PC-3 (cell line): ENCODE measurements at regions not wholly inside any gene's neighbourhood (a gene's known extent, or its start where the extent isn't known, plus 50 kb on each side); places are given as distances from the start of the nearest gene placed in this dataset.

Source experiments
- EZH2 ChIP-seq: fragments of 300-600 bp; sonication (generic); IDR thresholded peaks from one replicate; pipeline ENCODE4 v1.6.1; 2017; ENCODE audit warnings: antibody characterized with exemption, mild to moderate bottlenecking, low read length; ENCODE audit not compliant: unreplicated experiment
- TF ChIP-seq, protein P1 (sequence below): fragments of 300-600 bp; sonication (generic); conservative IDR thresholded peaks from 2 replicates; pipeline ENCODE4 v1.5.1; 2017; ENCODE audit warnings: antibody characterized with exemption, low read depth, mild to moderate bottlenecking, low read length

DNA sequence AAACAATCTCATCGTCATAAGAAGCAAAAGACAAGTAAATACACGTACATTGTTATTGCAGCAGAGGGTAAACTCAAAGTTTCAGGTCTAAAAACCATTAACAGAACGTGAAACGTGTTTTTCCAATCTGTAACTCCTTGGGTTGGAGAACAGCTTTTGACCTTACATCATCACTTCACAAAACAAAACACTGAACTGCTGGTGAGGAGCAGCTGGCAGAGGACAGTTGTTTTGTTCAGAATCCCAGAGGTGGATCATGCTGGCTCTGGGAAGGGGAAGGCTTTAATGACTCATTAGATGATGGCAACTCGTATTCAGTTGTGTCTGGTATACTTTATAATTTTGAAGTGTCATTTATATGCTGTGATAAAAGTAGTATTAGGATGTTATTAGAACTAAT lies 923.0 kb upstream of the CELF2 start:
- TF ChIP-seq, protein P1, sequence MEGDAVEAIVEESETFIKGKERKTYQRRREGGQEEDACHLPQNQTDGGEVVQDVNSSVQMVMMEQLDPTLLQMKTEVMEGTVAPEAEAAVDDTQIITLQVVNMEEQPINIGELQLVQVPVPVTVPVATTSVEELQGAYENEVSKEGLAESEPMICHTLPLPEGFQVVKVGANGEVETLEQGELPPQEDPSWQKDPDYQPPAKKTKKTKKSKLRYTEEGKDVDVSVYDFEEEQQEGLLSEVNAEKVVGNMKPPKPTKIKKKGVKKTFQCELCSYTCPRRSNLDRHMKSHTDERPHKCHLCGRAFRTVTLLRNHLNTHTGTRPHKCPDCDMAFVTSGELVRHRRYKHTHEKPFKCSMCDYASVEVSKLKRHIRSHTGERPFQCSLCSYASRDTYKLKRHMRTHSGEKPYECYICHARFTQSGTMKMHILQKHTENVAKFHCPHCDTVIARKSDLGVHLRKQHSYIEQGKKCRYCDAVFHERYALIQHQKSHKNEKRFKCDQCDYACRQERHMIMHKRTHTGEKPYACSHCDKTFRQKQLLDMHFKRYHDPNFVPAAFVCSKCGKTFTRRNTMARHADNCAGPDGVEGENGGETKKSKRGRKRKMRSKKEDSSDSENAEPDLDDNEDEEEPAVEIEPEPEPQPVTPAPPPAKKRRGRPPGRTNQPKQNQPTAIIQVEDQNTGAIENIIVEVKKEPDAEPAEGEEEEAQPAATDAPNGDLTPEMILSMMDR: no peak
- no peak for TF ChIP-seq EZH2
